Parathyroid adenoma (tissue), 2 donors: ENCODE measurements at regions not wholly inside any gene's neighbourhood (a gene's known extent, or its start where the extent isn't known, plus 50 kb on each side); places are given as distances from the start of the nearest gene placed in this dataset.

Experiments used
- H2AFZ ChIP-seq: fragments of 300-600 bp; sonication (generic); one replicate; pipeline ENCODE4 v1.7.0; 2017; ENCODE audit warnings: antibody characterized with exemption, mild to moderate bottlenecking
- H3K27ac ChIP-seq: fragments of 300-600 bp; sonication (generic); one replicate; pipeline ENCODE4 v1.7.0; 2017
- H3K27me3 ChIP-seq: fragments of 300-600 bp; sonication (generic); one replicate; pipeline ENCODE4 v1.7.0; 2017; ENCODE audit warnings: low read length; ENCODE audit not compliant: control insufficient read depth, insufficient read depth
- H3K36me3 ChIP-seq: fragments of 300-600 bp; sonication (generic); one replicate; pipeline ENCODE4 v1.7.0; 2017; ENCODE audit warnings: low read length; ENCODE audit not compliant: control insufficient read depth, insufficient read depth
- H3K4me1 ChIP-seq: fragments of 300-600 bp; sonication (generic); one replicate; pipeline ENCODE4 v1.7.0; 2017; ENCODE audit warnings: control low read depth
- H3K4me2 ChIP-seq: fragments of 300-600 bp; sonication (generic); one replicate; pipeline ENCODE4 v1.7.0; 2017; ENCODE audit warnings: low read length
- H3K4me3 ChIP-seq: fragments of 300-600 bp; sonication (generic); one replicate; pipeline ENCODE4 v1.7.0; 2017; ENCODE audit warnings: low read depth, low read length
- H3K79me2 ChIP-seq: fragments of 300-600 bp; sonication (generic); one replicate; pipeline ENCODE4 v1.7.0; 2017; ENCODE audit warnings: control low read depth
- H3K9ac ChIP-seq: fragments of 300-600 bp; sonication (generic); one replicate; pipeline ENCODE4 v1.7.0; 2017; ENCODE audit warnings: mild to moderate bottlenecking
- H3K9me3 ChIP-seq: fragments of 300-600 bp; sonication (generic); one replicate; pipeline ENCODE4 v1.7.0; 2017; ENCODE audit warnings: low read length; ENCODE audit not compliant: control insufficient read depth
- CTCF ChIP-seq: fragments of 300-600 bp; sonication (generic); IDR thresholded peaks from one replicate; pipeline ENCODE4 v1.7.0; 2017; ENCODE audit warnings: antibody characterized with exemption, mild to moderate bottlenecking
- donor health status: primary hyperparathyroidism.

- TF ChIP-seq CTCF: no peak
- H3K27ac ChIP-seq: no peak overlapping the region
- H3K9me3 ChIP-seq: no peaks in the 10 kb centered on the region
- no peak overlapping the region for H2AFZ ChIP-seq
- H3K27me3 ChIP-seq: no peaks in the 10 kb centered on the region
- H3K36me3 ChIP-seq: no peaks in the 10 kb centered on the region
- H3K4me3 ChIP-seq: no peak overlapping the region
- H3K4me1 ChIP-seq: no peaks in the 10 kb centered on the region
- H3K79me2 ChIP-seq: no peaks in the 10 kb centered on the region
- no peak overlapping the region for H3K4me2 ChIP-seq
- no peak overlapping the region for H3K9ac ChIP-seq
Measured at GRCh38 chr2:190766595-190766994, 114.0 kb upstream of the GLS start.

GRCh38 chr2:190767821-190768220 lies 112.8 kb upstream of the GLS start:
- Histone ChIP-seq H2AFZ (no peak overlapping the region), H3K4me3 (no peak overlapping the region), H3K36me3 (no peaks in the 10 kb centered on the region), H3K4me1 (no peaks in the 10 kb centered on the region), H3K9me3 (no peaks in the 10 kb centered on the region), H3K79me2 (no peaks in the 10 kb centered on the region), H3K9ac (no peak overlapping the region), H3K4me2 (no peak overlapping the region), H3K27me3 (no peaks in the 10 kb centered on the region), H3K27ac (no peak overlapping the region)
- TF ChIP-seq CTCF: no peak

- Histone ChIP-seq H3K27ac (no peak overlapping the region), H3K4me2 (no peak overlapping the region), H3K4me3 (no peak overlapping the region), H3K9me3 (no peaks in the 10 kb centered on the region), H3K79me2 (no peaks in the 10 kb centered on the region), H3K36me3 (no peaks in the 10 kb centered on the region), H3K27me3 (no peaks in the 10 kb centered on the region), H2AFZ (no peak overlapping the region), H3K4me1 (no peaks in the 10 kb centered on the region), H3K9ac (no peak overlapping the region)
- TF ChIP-seq CTCF: no peak
Measured at GRCh38 chr2:190769258-190769657, 111.4 kb upstream of the GLS start.

- H3K4me3 ChIP-seq: no peak overlapping the region
- H2AFZ ChIP-seq: no peak overlapping the region
- H3K79me2 ChIP-seq: no peaks in the 10 kb centered on the region
- no peaks in the 10 kb centered on the region for H3K27me3 ChIP-seq
- no peaks in the 10 kb centered on the region for H3K9me3 ChIP-seq
- H3K9ac ChIP-seq: no peak overlapping the region
- no peaks in the 10 kb centered on the region for H3K4me1 ChIP-seq
- no peak overlapping the region for H3K27ac ChIP-seq
- no peak for TF ChIP-seq CTCF
- no peak overlapping the region for H3K4me2 ChIP-seq
- no peaks in the 10 kb centered on the region for H3K36me3 ChIP-seq
Measured at GRCh38 chr2:190771726-190772125, 108.9 kb upstream of the GLS start.

GRCh38 chr2:190780594-190780993 lies 100.0 kb upstream of the GLS start:
- H3K27me3 ChIP-seq: no peaks in the 10 kb centered on the region
- H3K9me3 ChIP-seq: peaks cover 5% of the 10 kb centered on the region
- no peak overlapping the region for H3K4me3 ChIP-seq
- H3K36me3 ChIP-seq: no peaks in the 10 kb centered on the region
- H3K79me2 ChIP-seq: no peaks in the 10 kb centered on the region
- H3K4me2 ChIP-seq: no peak overlapping the region
- peaks cover 16% of the 10 kb centered on the region for H3K4me1 ChIP-seq
- TF ChIP-seq CTCF: no peak
- peak overlapping the region; percentile 33 for H2AFZ ChIP-seq
- H3K9ac ChIP-seq: no peak overlapping the region
- no peak overlapping the region for H3K27ac ChIP-seq
